ENCODE measurements at regions not wholly inside any gene's neighbourhood (a gene's known extent, or its start where the extent isn't known, plus 50 kb on each side); places are given as distances from the start of the nearest gene placed in this dataset.
"Not testable (repeated sequence)": the region's sequence is repeated elsewhere in the genome, so short reads cannot be mapped to it uniquely, and the experiment has no call there.

- DNase-seq (ENCODE audit: low read depth in 2 of 2), result no peak
These were observed 168.6 kb downstream of the TMEM121 start for GRCh38 chr14:105694961-105695360.

GRCh38 chr14:105696388-105696787, 170.0 kb downstream of the TMEM121 start:
- DNase-seq (ENCODE audit: low read depth in 2 of 2), result not testable (repeated sequence)

GRCh38 chr14:105697414-105697813, 171.0 kb downstream of the TMEM121 start:
- DNase-seq (ENCODE audit: low read depth in 2 of 2), result not testable (repeated sequence)

DNA sequence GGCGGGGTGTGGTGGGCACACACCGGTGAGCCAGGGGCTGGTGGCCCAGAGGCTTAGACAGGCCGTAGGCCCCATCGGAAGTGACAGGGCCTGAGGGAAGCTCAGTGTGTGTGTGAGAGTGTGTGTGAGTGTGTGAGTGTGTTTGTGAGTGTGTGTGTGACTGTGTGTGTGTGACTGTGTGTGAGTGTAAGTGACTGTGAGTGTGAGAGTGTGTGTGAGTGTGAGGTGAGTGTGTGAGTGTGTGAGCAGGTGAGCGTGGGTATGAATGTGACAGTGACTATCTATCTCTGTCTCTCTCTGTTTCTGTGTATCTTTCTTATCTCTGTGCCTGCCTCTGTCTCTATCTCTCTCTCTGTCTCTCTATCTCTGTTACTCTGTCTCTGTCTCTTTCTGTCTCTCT, 171.6 kb downstream of the TMEM121 start:
- DNase-seq (ENCODE audit: low read depth in 2 of 2), result not testable (repeated sequence)

- not testable (repeated sequence) for DNase-seq (ENCODE audit: low read depth in 2 of 2)
These were observed 172.7 kb downstream of the TMEM121 start for GRCh38 chr14:105698940-105699556.

GRCh38 chr14:105699706-105700105, 173.3 kb downstream of the TMEM121 start:
- not testable (repeated sequence) for DNase-seq (ENCODE audit: low read depth in 2 of 2)

DNA sequence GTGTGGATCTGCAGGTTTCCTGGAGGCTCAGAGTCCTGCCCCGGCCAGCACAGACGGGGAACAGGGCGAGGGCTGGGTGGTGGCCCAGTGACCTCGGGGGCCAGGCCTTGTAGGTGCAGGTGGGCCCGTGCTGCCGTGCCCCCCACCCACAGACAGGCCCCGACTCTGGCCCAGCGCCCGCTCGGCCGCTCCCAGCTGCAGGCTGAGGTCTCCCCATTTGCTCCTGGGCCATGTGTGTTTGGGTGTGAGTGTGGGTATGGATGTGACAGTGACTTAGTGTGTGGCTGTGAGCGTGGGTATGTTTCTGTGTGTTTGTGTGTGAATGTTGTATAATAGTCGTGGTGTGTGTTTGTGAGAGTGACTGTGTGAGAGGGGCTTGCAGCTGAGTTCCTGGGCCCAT, 173.8 kb downstream of the TMEM121 start:
- DNase-seq (ENCODE audit: low read depth in 2 of 2), result not testable (repeated sequence)

DNA sequence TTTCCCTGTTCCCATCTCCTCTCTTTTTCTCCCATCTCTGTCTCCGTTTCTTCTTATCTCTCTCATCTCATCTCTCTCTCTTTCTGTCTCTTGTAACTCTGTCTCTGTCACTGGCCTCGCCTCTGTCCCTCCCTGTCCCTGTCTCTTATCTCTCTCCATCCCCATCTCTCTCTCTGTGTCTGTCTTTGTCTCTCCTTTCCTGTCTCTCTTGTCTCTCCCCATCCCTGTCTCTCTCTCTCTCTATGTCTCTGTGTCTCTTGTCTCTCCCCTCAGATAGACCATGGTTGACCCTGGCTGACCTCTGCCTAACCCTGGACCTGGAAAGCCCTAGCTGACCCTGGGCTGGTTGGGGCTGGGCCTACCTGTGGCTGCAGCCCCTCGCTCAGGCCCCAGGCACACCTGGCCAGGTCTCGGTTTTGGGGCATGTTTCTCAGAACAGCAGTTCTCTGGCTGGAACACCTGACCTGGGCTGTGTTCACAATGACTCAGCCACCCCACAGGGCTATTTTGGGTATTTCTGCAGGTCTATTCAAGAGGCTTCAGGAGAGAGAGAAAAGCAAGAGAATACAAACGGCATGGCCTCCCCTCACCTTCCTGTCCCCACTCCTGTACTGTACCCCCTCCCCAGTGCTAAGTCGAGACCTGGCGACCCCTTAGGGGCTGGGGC, 174.4 kb downstream of the TMEM121 start:
- DNase-seq (ENCODE audit: low read depth in 2 of 2), result no peak

DNA sequence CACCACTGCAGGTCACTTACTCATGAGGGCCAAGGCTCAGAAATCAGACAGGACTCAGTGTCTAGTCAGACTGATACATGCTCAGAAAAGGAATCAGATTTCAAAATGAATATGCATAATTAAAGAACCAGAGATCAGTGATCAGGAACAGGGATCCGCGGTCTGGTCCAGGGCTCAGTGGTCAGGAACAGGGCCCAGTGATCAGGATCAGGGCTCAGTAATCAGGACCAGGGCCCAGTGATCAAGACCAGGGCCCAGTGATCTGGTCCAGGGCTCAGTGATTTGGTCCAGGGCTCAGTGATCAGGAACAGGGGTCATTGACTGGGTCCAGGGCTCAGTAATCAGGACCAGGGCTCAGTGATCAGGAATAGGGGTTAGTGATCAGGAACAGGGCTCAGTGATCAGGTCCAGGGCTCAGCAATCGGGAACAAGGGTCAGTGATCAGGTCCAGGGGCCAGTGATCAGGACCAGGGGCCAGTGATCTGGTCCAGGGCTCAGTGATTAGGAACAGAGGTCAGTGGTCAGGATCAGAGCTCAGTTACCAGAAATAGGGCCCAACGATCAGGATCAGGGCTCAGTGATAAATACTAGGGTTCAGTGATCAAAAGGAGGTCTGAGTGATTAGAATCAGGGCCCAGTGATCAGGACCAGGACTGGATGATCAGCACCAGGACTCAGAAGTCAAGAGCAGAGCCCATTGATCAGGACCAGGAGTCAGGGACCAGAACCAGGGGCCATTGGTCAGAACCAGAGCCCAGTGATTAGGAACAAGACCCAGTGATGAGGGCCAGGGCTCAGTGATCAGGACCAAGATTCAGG, 175.3 kb downstream of the TMEM121 start:
- no peak for DNase-seq (ENCODE audit: low read depth in 2 of 2)

DNA sequence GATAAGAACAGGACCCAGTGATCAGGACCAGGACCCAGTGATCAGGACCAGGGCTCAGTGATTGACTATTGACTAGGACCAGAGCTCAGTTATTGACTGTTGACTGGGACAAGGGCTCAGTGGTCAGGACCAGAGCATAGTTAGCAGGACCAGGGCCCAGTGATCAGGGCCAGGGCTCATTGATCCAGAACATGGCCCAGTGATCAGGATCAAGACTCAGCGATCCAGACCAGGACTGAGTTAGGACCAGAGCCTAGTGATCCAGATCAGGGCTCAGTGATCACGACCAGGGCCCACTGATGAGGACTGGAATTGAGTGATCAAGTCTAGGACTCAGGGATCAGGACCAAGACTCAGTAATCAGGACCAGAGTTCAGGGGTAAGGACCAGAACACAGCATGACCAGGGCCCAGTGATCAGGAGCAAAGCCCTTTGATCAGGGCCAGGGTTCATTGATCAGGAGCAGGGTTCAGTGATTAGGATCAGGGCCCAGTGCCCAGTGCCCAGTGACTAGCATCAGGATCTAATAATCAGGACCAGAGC, 176.0 kb downstream of the TMEM121 start:
- DNase-seq (ENCODE audit: low read depth in 2 of 2), result no peak

DNA sequence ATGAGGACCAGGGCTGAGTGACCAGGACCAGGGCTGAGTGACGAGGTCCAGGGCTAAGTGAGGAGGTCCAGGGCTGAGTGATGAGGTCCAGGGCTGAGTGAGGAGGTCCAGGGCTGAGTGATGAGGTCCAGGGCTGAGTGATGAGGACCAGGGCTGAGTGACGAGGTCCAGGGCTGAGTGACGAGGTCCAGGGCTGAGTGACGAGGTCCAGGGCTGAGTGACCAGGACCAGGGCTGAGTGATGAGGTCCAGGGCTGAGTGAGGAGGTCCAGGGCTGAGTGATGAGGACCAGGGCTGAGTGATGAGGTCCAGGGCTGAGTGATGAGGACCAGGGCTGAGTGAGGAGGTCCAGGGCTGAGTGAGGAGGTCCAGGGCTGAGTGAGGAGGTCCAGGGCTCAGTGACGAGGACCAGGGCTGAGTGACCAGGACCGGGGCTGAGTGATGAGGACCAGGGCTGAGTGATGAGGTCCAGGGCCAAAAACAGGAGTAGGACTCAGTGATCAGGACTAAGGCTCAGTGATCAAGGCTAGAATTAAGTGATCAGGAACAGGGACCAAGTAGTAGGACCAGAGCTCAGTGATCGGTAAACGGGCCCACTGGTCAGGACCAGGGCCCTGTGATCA, 176.8 kb downstream of the TMEM121 start:
- DNase-seq (ENCODE audit: low read depth in 2 of 2), result not testable (repeated sequence)

DNA sequence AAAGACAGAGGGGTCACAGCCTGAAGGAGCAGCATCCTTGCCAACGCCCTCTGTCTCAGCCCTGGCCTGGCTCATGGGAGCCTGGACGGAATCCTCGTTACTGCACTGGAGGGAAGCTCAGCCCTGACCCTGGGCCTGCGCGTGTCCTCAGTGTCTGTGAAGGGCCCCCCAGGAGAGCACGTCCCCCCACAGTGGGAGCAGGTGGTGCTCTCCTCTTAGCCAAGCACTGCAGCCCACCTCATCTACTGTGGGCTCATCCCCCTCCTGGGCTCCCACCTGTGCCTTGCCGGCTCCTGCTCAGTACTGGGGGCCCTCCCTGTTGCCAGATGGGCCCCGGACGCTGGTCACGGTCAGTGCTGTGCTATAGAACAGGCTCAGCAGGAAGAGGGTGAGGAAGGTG, 177.7 kb downstream of the TMEM121 start:
- not testable (repeated sequence) for DNase-seq (ENCODE audit: low read depth in 2 of 2)

- DNase-seq (ENCODE audit: low read depth in 2 of 2), result not testable (repeated sequence)
These were observed 178.1 kb downstream of the TMEM121 start for GRCh38 chr14:105704492-105704891.

- DNase-seq (ENCODE audit: low read depth in 2 of 2), result not testable (repeated sequence)
These were observed 179.1 kb downstream of the TMEM121 start for GRCh38 chr14:105705512-105705861.

- DNase-seq (ENCODE audit: low read depth in 2 of 2), result not testable (repeated sequence)
These were observed 179.7 kb downstream of the TMEM121 start for GRCh38 chr14:105705862-105706700.

DNA sequence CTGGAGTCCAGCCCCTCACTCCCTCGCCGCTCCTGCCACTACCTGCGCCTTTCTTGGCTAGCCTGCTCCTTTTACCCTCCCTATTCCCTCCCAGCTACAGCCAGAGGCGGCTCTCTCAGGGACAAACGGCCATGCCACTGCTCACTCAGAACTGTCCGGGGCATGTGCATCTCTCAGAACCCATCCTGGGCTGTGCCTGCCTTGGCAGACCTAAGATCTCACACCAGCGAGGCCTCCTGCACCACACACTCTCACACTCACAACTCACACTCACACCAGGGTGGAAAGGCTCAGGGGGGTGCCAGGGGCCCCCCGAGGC, 180.3 kb downstream of the TMEM121 start:
- not testable (repeated sequence) for DNase-seq (ENCODE audit: low read depth in 2 of 2)

GRCh38 chr14:105707099-105707498, 180.7 kb downstream of the TMEM121 start:
- DNase-seq (ENCODE audit: low read depth in 2 of 2), result not testable (repeated sequence)

DNA sequence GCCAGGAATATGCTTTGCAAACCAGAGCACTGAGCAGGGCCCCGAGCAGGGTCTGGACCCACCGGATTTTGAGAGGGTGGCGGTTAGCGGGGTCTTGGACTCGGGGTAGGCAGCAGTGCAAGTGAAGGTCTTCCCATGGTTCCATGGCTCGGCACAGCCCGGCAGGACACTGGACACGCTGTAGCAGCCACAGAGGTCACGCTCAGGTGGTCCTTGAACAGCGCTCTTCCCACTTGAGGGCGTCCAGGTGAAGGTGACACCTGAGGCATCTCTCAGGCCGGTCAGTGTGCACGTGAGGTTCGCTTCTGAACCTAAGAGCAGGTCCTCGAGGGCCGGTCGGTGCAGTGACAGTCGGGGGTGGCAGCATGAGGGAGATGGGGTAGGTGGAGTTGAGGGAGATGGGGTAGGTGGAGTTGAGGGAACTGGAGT, 181.4 kb downstream of the TMEM121 start:
- DNase-seq (ENCODE audit: low read depth in 2 of 2), result not testable (repeated sequence)

DNA sequence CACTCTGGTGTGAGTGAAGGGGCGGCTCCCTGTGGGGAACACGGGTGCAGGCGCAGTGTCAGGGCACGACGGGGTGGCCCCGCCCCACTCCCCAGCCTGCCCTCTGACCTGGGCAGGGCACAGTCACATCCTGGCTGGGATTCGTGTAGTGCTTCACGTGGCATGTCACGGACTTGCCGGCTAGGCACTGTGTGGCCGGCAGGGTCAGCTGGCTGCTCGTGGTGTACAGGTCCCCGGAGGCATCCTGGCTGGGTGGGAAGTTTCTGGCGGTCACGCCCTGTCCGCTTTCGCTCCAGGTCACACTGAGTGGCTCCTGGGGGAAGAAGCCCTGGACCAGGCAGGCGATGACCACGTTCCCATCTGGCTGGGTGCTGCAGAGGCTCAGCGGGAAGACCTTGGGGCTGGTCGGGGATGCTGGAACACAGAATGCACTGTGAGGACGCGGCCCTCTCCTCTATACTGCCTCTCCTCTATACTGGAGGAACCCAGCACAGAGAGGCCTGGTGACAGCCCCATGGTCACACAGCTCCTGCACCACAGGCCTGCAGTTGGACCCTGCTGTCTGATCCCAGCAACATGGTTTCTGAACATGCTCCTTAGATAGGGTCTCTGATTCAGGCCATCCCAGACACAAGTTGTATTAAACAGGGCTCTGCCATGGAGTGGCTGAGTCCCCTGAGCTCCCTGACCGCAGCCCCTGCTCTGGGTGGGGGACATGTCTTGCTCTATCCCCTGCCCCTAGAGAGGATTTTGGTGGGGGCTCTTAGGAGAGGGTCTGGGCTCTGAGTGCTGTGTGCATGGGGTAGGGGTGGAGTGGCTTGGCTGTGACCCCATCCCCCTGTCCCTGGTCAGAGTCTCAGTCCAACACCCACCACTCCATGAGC, 182.1 kb downstream of the TMEM121 start:
- DNase-seq (ENCODE audit: low read depth in 2 of 2), result not testable (repeated sequence)

All from stimulated activated CD8-positive, alpha-beta memory T cell treated with anti-CD3 and anti-CD28 coated beads, Interleukin-7, amount 100 ng/mL, for 1 hour (primary cell).